Suprapubic skin (tissue), 3 donors: ENCODE measurements at regions not wholly inside any gene's neighbourhood (a gene's known extent, or its start where the extent isn't known, plus 50 kb on each side); places are given as distances from the start of the nearest gene placed in this dataset.

Experiments
- POLR2A ChIP-seq, 2 donors: fragments of 450-650 bp; IDR thresholded peaks; one replicate each; pipeline ENCODE4 v1.6.1; 2017; ENCODE audit warnings: antibody characterized with exemption in 2 of 2, mild to moderate bottlenecking in 2 of 2, moderate library complexity in 2 of 2
- TF ChIP-seq, protein P1 (sequence below), 2 donors: fragments of 200-600 bp in 1 of 2; fragments of 450-650 bp in 1 of 2; sonication (generic) in 1 of 2; IDR thresholded peaks; one replicate each; pipeline ENCODE4 v1.5.1; 2016 to 2019; ENCODE audit warnings: antibody characterized with exemption in 2 of 2, mild to moderate bottlenecking in 1 of 2, moderate library complexity in 1 of 2

DNA sequence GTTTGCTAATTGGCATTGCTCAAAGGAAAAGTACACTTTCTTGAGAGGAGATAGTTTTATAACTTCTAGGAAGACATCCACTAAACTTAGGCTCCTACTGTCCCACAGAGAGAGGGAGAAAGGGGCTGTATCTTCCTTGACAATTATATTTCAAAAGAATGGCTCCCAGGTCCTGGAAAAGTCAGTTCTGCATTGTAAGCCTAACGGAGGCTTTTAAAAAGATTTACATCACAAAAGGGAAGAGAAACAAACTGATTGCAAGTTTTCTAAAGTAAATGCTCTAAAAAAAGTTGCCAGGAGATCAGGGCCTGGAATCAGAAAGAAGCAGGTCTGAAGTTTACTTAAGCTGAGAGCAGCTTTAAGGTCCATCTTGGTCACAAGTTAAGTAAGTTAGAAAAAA, 839.5 kb downstream of the FRK start:
- no peak for TF ChIP-seq POLR2A (IDR thresholded peaks at IDR 0.05)
- TF ChIP-seq, protein P1, sequence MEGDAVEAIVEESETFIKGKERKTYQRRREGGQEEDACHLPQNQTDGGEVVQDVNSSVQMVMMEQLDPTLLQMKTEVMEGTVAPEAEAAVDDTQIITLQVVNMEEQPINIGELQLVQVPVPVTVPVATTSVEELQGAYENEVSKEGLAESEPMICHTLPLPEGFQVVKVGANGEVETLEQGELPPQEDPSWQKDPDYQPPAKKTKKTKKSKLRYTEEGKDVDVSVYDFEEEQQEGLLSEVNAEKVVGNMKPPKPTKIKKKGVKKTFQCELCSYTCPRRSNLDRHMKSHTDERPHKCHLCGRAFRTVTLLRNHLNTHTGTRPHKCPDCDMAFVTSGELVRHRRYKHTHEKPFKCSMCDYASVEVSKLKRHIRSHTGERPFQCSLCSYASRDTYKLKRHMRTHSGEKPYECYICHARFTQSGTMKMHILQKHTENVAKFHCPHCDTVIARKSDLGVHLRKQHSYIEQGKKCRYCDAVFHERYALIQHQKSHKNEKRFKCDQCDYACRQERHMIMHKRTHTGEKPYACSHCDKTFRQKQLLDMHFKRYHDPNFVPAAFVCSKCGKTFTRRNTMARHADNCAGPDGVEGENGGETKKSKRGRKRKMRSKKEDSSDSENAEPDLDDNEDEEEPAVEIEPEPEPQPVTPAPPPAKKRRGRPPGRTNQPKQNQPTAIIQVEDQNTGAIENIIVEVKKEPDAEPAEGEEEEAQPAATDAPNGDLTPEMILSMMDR (IDR thresholded peaks at IDR 0.05) = no peak
